ENCODE measurements at regions not wholly inside any gene's neighbourhood (a gene's known extent, or its start where the extent isn't known, plus 50 kb on each side); places are given as distances from the start of the nearest gene placed in this dataset.

- ATAC-seq (ENCODE audit: low read depth) (no peak), DNase-seq (no peak)
- CTCF ChIA-PET: no interaction called here
- Mint-ChIP-seq H3K27me3 (no peaks in the 10 kb centered on the region), H3K27ac (no peak overlapping the region), H3K9me3 (ENCODE audit: insufficient read depth) (peaks cover 2% of the 10 kb centered on the region), H3K4me1 (no peaks in the 10 kb centered on the region), H3K4me3 (no peak overlapping the region)
- Histone ChIP-seq H2AFZ (ENCODE audit: insufficient read depth, low read depth, low read length, poor library complexity, severe bottlenecking) (no peak overlapping the region), H3K9ac (ENCODE audit: low read length) (no peak overlapping the region), H3K9me3 (ENCODE audit: control extremely low read depth in 1 of 3, control insufficient read depth in 2 of 3, insufficient read depth in 1 of 3, low read length in 2 of 3) (peaks cover 0 to 7% (median 5%) of the 10 kb centered on the region in 3 donors), H3K4me3 (ENCODE audit: control extremely low read depth in 1 of 5, extremely low read depth in 1 of 5, insufficient read depth in 1 of 5, low read depth in 2 of 5, low read length in 4 of 5) (no peak overlapping the region), H4K20me1 (ENCODE audit: control insufficient read depth, insufficient read depth, low read length, poor library complexity, severe bottlenecking) (no peaks in the 10 kb centered on the region), H3K27me3 (replicated peaks in 1 of 4; ENCODE audit: control extremely low read depth in 1 of 4, control insufficient read depth in 3 of 4, insufficient read depth in 4 of 4, low read length in 3 of 4) (no peaks in the 10 kb centered on the region), H3K36me3 (replicated peaks in 1 of 2; ENCODE audit: control extremely low read depth in 1 of 2, control insufficient read depth in 1 of 2, extremely low read depth in 1 of 2, insufficient read depth in 2 of 2, low read length in 1 of 2) (no peaks in the 10 kb centered on the region), H3K4me1 (ENCODE audit: control insufficient read depth in 2 of 2, insufficient read depth in 2 of 2, low read length in 2 of 2) (no peaks in the 10 kb centered on the region), H3K79me2 (ENCODE audit: control insufficient read depth, insufficient read depth, low read length) (no peaks in the 10 kb centered on the region), H3K27ac (ENCODE audit: low read length in 2 of 2) (no peak overlapping the region), H3K4me2 (replicated peaks; ENCODE audit: low read depth, low read length, poor library complexity, severe bottlenecking) (no peak overlapping the region)
- POLR2A ChIA-PET: no interaction called here
- no CpG with 5 or more reads among the region's 3 CpGs for WGBS (ENCODE audit: insufficient coverage)
- TF ChIP-seq, protein P1, sequence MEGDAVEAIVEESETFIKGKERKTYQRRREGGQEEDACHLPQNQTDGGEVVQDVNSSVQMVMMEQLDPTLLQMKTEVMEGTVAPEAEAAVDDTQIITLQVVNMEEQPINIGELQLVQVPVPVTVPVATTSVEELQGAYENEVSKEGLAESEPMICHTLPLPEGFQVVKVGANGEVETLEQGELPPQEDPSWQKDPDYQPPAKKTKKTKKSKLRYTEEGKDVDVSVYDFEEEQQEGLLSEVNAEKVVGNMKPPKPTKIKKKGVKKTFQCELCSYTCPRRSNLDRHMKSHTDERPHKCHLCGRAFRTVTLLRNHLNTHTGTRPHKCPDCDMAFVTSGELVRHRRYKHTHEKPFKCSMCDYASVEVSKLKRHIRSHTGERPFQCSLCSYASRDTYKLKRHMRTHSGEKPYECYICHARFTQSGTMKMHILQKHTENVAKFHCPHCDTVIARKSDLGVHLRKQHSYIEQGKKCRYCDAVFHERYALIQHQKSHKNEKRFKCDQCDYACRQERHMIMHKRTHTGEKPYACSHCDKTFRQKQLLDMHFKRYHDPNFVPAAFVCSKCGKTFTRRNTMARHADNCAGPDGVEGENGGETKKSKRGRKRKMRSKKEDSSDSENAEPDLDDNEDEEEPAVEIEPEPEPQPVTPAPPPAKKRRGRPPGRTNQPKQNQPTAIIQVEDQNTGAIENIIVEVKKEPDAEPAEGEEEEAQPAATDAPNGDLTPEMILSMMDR (IDR thresholded peaks at IDR 0.05): no peak
- TF ChIP-seq EZH2 (IDR thresholded peaks at IDR 0.05; ENCODE audit: borderline replicate concordance, insufficient read depth, low read depth, low read length, poor library complexity, severe bottlenecking): no peak
- intact Hi-C loops (cut with micrococcal nuclease): no loop called here
Observed at GRCh38 chr2:139610512-139610911, 830.3 kb upstream of the NXPH2 start.

- H4K20me1 ChIP-seq (ENCODE audit: control insufficient read depth, insufficient read depth, low read length, poor library complexity, severe bottlenecking): no peaks in the 10 kb centered on the region
- H2AFZ ChIP-seq (ENCODE audit: insufficient read depth, low read depth, low read length, poor library complexity, severe bottlenecking): no peak overlapping the region
- H3K79me2 ChIP-seq (ENCODE audit: control insufficient read depth, insufficient read depth, low read length): no peaks in the 10 kb centered on the region
- intact Hi-C loops (cut with micrococcal nuclease): no loop called here
- H3K36me3 ChIP-seq (replicated peaks in 1 of 2; ENCODE audit: control extremely low read depth in 1 of 2, control insufficient read depth in 1 of 2, extremely low read depth in 1 of 2, insufficient read depth in 2 of 2, low read length in 1 of 2): no peaks in the 10 kb centered on the region
- 82% methylated on average over 3 of the region's 3 CpGs for WGBS (ENCODE audit: insufficient coverage)
- ATAC-seq (ENCODE audit: low read depth) (no peak), DNase-seq (no peak)
- Mint-ChIP-seq H3K27me3 (no peaks in the 10 kb centered on the region), H3K9me3 (ENCODE audit: insufficient read depth) (peaks cover 2% of the 10 kb centered on the region), H3K4me3 (no peak overlapping the region), H3K27ac (no peak overlapping the region), H3K4me1 (no peaks in the 10 kb centered on the region)
- H3K4me1 ChIP-seq (ENCODE audit: control insufficient read depth in 2 of 2, insufficient read depth in 2 of 2, low read length in 2 of 2): no peaks in the 10 kb centered on the region
- ChIA-PET POLR2A (no interaction called here), CTCF (no interaction called here)
- H3K27ac ChIP-seq (ENCODE audit: low read length in 2 of 2): no peak overlapping the region
- peaks cover 0 to 7% (median 5%) of the 10 kb centered on the region in 3 donors for H3K9me3 ChIP-seq (ENCODE audit: control extremely low read depth in 1 of 3, control insufficient read depth in 2 of 3, insufficient read depth in 1 of 3, low read length in 2 of 3)
- no peak overlapping the region for H3K4me3 ChIP-seq (ENCODE audit: control extremely low read depth in 1 of 5, extremely low read depth in 1 of 5, insufficient read depth in 1 of 5, low read depth in 2 of 5, low read length in 4 of 5)
- H3K9ac ChIP-seq (ENCODE audit: low read length): no peak overlapping the region
- TF ChIP-seq EZH2 (IDR thresholded peaks at IDR 0.05; ENCODE audit: borderline replicate concordance, insufficient read depth, low read depth, low read length, poor library complexity, severe bottlenecking): no peak
- TF ChIP-seq, protein P1 (IDR thresholded peaks at IDR 0.05): no peak
- no peak overlapping the region for H3K4me2 ChIP-seq (replicated peaks; ENCODE audit: low read depth, low read length, poor library complexity, severe bottlenecking)
- no peaks in the 10 kb centered on the region for H3K27me3 ChIP-seq (replicated peaks in 1 of 4; ENCODE audit: control extremely low read depth in 1 of 4, control insufficient read depth in 3 of 4, insufficient read depth in 4 of 4, low read length in 3 of 4)
Observed at GRCh38 chr2:139609109-139609508, 828.9 kb upstream of the NXPH2 start.

All from B cell (primary cell).